ENCODE measurements at regions not wholly inside any gene's neighbourhood (a gene's known extent, or its start where the extent isn't known, plus 50 kb on each side); places are given as distances from the start of the nearest gene placed in this dataset.

DNA sequence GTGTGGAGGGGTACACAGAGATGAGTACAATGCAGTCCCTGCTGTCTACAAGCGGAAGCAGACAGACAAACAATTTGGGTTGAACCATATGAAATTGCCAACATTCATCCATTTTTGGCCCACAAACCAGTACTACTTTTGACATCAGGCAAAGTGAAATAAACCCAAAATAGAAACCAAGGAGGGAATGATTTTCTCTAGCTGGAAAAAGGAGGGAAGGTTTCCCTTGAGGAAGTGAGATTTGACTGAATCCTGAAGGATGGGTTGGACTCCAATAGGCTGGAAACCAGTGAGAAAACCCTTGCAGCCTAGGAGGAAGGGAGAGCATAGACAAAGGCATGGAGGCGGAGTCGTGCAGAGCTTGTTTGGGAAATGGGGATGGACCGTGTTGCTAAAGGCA is 63.5 kb upstream of the PJA1 start:
- Histone ChIP-seq H3K27me3 (no peaks in the 10 kb centered on the region), H3K4me3 (no peak overlapping the region), H3K9me3 (no peaks in the 10 kb centered on the region), H3K36me3 (no peaks in the 10 kb centered on the region)
- DNase-seq, result peak; percentile 8

DNA sequence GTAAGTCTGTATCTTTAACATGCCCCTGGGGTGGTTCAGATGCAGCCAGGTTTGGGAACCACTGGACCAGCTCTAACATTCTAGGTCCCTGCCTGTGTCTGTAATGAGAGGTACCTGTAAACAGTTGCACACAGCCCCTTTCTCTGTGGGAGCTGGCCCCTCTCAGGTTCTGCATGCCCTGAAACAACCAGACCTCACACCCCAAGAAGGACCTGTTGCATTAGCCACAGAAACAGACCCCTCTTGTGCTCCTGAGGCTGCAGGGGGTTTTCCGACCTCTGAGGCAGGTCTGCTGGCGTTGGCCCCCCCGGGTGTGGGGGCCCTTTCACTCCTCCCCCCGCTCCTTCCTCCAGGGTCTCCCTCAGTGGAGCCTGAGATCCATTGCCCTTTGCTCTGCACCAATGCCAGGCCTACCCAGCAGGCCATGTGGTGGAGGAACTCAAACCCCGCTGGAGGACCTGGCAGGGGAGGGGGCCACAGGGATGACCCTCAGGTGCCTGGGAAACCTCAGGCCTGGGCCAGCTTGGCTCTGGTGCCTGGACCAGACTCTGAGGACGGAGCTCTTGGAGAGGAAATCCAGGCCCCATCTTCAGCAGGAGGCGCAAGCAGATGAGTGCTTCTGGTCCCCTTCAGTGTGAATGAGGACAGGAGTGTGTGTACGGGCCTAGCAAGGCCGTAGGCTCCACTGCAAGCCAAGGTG is 61.4 kb upstream of the PJA1 start:
- Histone ChIP-seq H3K9me3 (no peaks in the 10 kb centered on the region), H3K36me3 (no peaks in the 10 kb centered on the region), H3K4me3 (no peak overlapping the region), H3K27me3 (no peaks in the 10 kb centered on the region)
- DNase-seq, result no peak

DNA sequence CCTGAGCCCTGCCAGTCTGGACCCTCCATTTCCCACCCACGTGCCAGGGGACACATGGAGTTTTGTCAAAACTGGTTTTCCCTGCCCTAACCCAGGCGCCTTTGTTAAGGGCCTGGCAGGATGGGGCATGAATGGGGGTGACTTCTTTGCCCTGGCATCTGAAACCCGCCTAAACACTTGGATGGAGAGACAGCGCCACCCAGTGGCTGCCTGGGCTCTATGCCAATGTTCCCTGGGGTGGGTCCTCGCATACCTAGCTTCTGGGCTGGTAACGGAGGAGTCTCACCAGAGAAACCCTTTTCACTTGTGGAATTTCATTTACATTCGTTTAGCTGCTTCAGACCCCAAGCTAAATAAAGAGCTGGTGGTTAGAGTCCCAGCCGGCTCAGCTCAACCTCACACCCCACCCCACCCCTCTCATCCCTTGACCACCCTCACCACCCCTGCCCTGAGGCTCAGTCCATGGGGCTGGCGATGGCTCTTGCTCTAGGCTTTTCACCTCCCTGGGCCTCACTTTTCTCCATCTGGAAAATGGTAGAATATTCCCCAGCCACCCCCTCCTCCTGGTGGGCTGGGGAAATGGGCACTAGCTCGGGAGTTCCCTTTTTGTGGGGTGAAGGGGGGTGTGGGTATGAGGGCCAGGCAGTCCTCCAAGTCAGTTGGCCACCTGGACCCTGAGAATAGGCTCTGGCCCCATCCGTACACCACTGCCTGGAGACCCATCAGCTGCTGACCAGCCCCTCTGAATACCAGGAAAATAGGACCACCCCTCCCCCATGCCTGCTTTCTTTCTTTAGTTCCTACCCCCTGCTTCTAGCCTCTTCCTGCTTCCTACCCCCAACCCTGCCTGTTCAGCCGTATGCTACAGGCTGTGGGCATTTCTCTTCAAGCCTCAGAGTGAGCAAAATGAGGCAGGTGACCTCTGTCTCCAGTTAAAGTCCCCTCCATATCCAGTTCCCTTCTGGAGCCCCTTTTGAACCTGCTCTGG is 57.1 kb upstream of the PJA1 start:
- Histone ChIP-seq H3K36me3 (no peaks in the 10 kb centered on the region), H3K9me3 (no peaks in the 10 kb centered on the region), H3K4me3 (no peak overlapping the region), H3K27me3 (no peaks in the 10 kb centered on the region)
- peak; percentile 47 for DNase-seq

DNA sequence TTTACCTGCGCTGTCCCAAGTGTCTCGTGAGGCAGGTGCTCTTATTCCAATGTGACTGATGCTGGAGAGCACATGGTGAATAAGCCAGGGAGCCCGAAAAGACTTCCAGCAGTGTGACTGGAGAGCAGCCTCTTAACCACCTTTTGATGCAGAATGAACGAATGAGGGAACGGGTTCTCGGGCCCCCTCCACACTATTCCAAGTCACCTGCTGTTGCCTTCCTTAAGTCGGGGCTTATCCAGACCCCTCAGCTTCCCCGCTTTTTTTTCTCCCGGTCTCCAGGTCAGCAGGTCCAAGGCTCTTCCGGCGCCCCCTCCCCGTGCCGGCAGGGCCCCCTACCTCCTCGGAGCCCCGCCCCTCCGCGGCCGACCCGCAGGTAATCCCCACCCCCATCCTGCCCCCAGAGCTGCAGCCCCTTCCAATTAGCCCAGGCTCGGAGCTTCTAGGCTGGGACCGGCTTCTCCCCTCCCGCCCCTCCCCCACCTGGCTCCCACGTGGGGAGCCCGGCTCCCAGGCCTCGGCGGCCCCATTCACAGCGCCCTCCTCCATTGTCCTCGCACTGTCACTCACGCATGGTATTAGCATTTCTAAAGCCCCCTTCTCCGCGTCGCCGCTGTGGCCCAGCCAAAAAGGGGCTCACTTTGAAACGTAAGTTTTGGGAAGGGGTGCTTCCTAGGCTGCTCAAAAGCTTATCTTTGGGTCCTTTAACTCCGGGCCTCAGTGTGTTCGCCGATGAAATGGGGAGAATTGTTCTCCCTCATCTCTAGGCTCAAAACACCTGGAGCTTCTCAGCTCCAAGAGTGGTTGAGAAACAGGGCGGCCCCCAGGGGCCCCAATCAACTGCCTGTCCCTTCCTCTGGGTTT is 56.2 kb upstream of the PJA1 start:
- Histone ChIP-seq H3K4me3 (no peak overlapping the region), H3K27me3 (no peaks in the 10 kb centered on the region), H3K9me3 (no peaks in the 10 kb centered on the region), H3K36me3 (no peaks in the 10 kb centered on the region)
- DNase-seq, result no peak

DNA sequence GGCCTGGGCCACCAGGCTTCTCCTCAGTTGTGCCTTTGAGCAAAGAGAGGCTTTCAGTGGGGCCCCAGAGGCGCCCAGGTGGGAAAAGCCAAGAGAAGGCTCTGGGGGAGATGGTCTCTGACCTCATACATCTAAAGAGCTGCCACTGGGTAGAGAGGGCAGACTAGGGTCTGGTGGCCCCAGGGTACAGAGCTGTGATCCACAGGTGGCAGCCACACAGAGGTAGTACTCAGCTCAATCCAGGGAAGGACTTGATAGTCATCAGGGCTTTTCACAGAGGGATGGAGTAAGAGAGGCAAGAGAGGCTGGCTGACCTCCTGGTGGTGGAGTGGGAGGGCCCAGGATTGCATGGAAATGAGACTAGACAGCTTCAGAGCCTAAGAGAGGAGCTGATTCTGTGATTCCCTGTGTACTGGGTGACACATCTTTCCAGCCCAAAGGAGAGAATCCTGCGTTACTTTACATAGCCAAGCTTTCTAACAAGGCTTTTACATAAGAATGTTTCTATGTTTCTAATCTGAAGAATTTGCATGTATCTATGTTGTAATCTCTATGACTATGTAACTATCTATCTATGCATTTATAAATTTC is 53.2 kb upstream of the PJA1 start:
- H3K36me3 ChIP-seq, result no peaks in the 10 kb centered on the region
- H3K4me3 ChIP-seq, result no peak overlapping the region
- DNase-seq, result no peak
- H3K27me3 ChIP-seq, result no peaks in the 10 kb centered on the region
- no peaks in the 10 kb centered on the region for H3K9me3 ChIP-seq

DNA sequence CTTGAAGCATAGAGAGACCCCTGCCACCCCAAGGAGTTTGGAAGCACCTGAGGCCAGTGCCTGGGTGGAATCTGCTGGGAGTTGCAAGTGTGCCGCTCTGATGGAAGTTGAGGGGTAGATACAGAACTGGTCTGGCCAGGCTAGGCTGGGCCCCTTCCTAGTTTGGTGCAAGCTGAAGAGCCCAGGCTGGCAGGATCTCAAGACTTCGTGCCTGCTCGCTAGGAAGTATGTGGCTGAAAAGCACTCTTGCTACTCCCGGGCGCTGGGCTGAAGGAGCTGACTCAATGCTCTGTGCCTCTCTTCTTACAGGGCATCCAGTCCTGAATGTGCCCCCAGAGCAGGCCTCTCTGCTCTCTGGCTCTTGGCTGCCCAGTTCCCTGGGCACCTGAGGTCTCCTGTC is 51.7 kb upstream of the PJA1 start:
- Histone ChIP-seq H3K4me3 (no peak overlapping the region), H3K36me3 (no peaks in the 10 kb centered on the region), H3K27me3 (no peaks in the 10 kb centered on the region), H3K9me3 (no peaks in the 10 kb centered on the region)
- peak; percentile 18 for DNase-seq

DNA sequence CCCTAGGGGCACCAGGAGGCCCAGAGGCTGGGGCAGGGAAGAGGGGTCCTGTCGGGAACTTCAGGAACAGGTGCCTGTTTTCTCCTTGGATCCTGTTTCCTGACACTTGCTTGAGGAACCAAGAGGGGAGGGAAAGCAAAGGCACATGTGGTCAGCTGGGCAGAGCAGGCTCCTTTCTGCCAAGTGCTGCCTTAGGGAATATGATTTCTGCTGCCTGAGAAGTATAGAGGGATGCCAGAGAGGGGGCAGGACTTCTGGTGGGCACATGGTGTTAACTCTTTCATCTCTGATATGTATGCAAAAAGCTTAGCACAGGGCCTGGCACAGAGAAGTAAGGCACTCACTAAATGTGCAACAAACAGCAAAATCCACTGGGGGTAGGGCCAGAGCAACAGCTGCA is 51.2 kb upstream of the PJA1 start:
- H3K4me3 ChIP-seq, result no peak overlapping the region
- no peaks in the 10 kb centered on the region for H3K27me3 ChIP-seq
- H3K9me3 ChIP-seq, result no peaks in the 10 kb centered on the region
- no peaks in the 10 kb centered on the region for H3K36me3 ChIP-seq
- no peak for DNase-seq

DNA sequence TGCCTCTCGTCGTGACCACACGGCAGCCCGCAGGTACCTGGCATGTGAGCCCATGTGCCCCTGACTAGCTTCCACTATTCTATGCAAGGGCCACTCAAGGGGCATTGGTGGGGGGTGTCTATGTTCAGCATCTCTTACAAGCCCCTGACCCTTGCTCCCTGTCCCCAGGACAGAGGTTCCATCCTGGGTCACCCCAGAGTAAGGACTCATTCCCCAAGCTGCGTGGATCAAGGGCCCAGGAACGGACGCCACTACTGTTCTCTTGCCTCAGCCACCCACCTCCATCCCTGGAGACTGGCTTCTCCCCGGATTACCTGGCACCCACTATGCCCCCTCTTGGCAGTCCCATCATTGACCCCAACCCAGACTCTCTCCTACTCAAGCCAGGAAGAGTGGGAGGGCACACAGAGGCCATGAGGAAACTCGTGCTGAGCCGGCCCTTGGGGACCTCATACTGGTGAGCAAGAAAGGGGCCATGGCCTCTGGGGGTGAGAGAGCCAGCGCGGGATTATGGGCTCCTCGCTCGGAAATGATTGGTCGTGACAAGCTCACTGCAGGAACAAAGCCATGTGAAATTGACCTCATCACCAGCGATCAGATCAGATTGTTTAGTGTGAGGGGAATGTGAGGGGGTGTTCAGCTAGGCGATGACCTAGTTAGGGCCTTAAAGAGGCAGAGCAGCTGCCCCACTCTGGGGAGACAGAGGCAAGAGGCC is 50.1 kb upstream of the PJA1 start:
- Histone ChIP-seq H3K36me3 (no peaks in the 10 kb centered on the region), H3K9me3 (no peaks in the 10 kb centered on the region), H3K27me3 (no peaks in the 10 kb centered on the region), H3K4me3 (no peak overlapping the region)
- DNase-seq, result no peak

Data from MG63 (cell line).